GM20000 (cell line): ENCODE measurements at regions not wholly inside any gene's neighbourhood (a gene's known extent, or its start where the extent isn't known, plus 50 kb on each side); places are given as distances from the start of the nearest gene placed in this dataset.

ENCODE experiments used
- DNase-seq: peaks from one replicate; pipeline ENCODE4 v3.0.0; 2012; ENCODE audit warnings: low spot score
- TF ChIP-seq, protein P1 (sequence below): IDR thresholded peaks from 2 replicates; pipeline ENCODE4 v1.5.1; 2012; ENCODE audit warnings: mild to moderate bottlenecking, control low read depth; ENCODE audit errors: extremely low read depth, missing control alignments

- no peak for DNase-seq
- TF ChIP-seq, protein P1, sequence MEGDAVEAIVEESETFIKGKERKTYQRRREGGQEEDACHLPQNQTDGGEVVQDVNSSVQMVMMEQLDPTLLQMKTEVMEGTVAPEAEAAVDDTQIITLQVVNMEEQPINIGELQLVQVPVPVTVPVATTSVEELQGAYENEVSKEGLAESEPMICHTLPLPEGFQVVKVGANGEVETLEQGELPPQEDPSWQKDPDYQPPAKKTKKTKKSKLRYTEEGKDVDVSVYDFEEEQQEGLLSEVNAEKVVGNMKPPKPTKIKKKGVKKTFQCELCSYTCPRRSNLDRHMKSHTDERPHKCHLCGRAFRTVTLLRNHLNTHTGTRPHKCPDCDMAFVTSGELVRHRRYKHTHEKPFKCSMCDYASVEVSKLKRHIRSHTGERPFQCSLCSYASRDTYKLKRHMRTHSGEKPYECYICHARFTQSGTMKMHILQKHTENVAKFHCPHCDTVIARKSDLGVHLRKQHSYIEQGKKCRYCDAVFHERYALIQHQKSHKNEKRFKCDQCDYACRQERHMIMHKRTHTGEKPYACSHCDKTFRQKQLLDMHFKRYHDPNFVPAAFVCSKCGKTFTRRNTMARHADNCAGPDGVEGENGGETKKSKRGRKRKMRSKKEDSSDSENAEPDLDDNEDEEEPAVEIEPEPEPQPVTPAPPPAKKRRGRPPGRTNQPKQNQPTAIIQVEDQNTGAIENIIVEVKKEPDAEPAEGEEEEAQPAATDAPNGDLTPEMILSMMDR = no peak
Measured at GRCh38 chr3:152095472-152095871, 173.3 kb upstream of the MBNL1 start.

GRCh38 chr3:152096280-152096906, 172.3 kb upstream of the MBNL1 start:
- TF ChIP-seq, protein P1 = no peak
- no peak for DNase-seq

- TF ChIP-seq, protein P1 = no peak
- no peak for DNase-seq
Measured at GRCh38 chr3:152097120-152097519, 171.6 kb upstream of the MBNL1 start.

DNA sequence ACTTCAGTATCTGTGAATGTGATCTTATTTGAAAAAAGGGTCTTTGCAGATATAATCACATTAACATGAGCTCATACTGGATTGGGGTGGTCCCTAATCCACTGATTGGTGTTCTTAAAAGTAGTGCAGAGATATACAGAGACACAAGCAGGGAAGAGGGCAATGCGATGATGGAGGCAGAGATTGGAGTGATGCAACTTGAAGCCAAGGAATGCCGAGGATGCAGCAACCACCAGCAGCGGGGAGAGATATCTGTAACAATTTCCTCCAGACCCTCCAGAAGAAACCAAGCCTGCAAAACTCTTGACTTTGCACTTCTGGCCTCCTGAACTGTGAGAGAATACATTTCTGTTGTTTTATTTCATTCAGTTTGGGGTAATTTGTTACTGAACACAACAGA, 171.0 kb upstream of the MBNL1 start:
- no peak for DNase-seq
- TF ChIP-seq, protein P1 = no peak

GRCh38 chr3:152100491-152101132, 168.1 kb upstream of the MBNL1 start:
- TF ChIP-seq, protein P1 = no peak
- peak; percentile 28 for DNase-seq

DNA sequence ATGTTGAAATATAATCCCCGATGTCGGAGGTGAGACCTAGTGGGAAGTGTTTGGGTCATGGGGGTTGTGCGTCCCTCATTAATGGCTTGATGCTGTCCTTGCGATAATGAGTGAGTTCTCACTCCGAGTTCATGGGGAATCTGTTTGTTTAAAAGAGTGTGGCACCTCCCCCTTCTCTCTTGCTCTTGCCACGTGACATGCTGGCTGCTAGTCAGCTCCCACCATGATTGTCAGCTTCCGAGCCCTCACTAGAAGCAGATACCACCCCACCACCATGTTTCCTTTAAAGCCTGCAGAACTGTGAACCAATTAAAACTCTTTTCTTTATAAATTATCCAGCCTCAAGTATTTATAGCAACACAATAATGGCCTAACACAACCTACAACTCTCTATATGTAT, 166.3 kb upstream of the MBNL1 start:
- DNase-seq = no peak
- TF ChIP-seq, protein P1 = no peak

GRCh38 chr3:152103257-152103656, 165.5 kb upstream of the MBNL1 start:
- TF ChIP-seq, protein P1 = no peak
- DNase-seq = no peak
